Stimulated activated CD8-positive, alpha-beta memory T cell treated with anti-CD3 and anti-CD28 coated beads, Interleukin-15, amount 100 ng/mL, for 4 hours (primary cell): ENCODE measurements at regions not wholly inside any gene's neighbourhood (a gene's known extent, or its start where the extent isn't known, plus 50 kb on each side); places are given as distances from the start of the nearest gene placed in this dataset.

ENCODE experiments used
- DNase-seq, 2 donors: peaks; one replicate each; pipeline ENCODE4 v3.0.0-alpha.2; 2020; ENCODE audit warnings: low read depth in 2 of 2

DNA sequence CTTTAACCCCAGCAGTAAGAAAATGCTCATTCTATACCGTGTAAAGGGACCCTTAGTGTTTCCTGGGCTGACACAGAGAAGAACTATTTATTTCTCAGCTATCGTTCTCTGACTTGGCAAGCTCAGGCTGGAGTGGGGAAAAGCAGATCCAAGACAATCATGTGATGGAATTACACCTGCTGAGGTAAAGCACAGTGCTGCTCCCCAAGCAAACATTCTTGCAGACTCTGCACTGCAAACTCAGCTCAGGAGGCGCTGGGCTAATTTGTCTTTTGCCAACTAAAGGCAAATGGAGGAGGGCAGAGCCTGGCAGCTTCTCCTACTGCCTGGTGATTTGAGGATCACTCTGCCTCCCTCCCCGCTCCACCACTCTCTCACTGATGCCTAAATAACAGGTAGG is 57.8 kb upstream of the FUT8 start:
- DNase-seq: no peak

DNA sequence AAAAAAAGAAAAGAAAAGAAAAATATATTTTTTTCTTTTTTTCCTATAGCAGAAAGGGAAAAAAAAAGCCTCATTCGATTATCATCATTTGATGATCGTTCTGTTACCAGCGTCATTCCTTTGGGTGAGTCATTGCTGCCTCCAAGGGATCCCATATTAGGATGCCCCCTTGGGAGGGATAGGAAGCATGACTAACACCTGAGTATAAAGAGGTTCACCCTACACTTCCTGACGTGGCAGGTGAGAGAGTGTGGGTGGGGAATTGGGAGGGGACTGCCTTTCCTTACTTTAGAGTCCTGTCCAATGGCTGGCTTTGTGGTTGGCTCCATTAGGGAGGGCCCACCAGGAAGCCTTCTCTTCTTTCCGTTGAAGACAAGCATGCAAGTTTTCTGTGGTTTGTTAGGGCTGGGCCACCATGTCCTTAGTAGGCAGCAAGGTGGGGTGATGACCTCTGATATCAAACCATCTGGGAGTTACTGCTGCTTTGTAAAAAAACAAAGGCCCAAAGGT is 56.1 kb upstream of the FUT8 start:
- peak in 1 of 2 donors; percentile 24 for DNase-seq

DNA sequence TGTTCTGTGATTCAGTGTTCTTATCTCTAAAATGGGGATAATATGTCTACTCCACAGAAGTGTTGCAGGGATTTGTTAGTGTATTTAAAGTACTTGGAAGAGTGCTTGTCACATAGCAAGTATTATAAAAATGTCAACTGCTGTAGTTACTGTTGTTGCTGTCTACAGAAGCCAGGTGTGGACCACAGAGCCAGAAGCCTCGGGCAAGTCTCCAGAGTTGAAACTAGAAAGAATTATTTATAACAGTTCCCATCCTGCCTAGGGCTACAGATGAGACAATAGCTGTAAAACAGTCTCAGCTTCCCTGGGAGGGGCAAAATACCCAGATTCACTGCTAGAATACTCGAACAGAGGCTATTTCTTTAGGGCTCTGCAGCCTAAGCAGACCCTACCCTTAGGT is 55.4 kb upstream of the FUT8 start:
- DNase-seq: no peak

DNA sequence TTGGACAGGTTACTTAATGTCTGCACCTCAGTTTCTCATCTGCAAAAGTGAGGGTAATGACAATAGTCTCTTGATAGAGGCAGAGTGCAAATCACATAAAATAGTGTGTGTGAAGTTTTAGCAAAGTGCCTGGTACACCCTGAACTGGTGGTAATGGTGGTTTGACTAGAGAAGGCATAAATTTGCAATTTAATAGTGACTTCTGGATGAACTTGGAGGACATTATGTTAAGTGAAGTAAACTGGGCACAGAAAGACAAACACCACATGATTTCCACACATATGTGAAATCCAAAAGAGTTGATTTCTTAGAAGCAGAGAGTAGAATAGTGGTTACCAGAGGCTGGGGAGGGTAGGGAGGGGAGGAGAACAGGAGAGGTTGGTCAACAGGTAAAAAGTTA is 54.8 kb upstream of the FUT8 start:
- DNase-seq: no peak

DNA sequence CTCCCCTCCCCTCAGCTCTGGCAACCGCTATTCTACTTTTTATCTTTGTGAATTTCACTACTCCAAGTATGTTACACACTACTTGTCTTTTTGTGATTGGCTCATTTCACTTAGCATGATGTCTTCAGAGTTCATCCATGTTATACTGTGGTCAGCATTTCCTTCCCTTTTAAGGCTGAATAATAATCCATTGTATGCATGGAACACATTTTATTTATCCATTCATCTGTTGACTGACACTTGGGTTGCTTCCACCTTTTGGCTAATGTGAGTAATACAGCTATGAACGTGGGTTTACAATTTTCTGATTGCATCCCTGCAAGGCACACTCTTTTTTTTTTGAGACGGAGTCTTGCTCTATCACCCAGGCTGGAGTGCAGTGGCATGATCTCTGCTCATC is 53.0 kb upstream of the FUT8 start:
- no peak for DNase-seq

DNA sequence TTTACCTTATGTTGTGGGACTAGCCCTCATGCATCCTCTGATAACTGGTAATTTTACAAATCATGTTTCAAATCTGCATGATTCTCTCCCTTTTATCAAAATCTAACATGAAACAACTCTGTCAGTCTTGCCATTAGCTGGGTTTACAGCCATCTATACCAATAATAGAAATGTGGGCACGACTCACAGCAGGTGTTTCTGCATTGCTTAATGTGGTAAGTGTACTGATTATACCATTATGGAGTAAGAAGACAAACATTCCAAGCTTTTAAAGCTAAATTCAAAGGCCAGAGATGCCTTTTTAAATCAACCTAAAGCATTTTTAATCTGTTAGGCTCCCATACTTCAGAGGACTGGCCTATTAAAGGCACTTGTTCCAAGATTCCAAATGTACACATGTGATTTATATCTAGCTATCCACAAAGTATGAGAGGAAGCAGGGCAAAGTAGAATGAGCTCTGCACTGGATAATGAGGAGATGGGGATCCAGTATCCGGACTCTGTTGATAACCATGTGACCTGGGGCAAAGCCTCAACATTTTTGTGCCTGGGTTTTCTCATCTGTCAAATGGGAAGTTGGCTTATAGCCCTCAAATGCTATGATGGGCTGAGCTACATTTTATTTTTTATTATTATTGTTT is 52.3 kb upstream of the FUT8 start:
- no peak for DNase-seq

DNA sequence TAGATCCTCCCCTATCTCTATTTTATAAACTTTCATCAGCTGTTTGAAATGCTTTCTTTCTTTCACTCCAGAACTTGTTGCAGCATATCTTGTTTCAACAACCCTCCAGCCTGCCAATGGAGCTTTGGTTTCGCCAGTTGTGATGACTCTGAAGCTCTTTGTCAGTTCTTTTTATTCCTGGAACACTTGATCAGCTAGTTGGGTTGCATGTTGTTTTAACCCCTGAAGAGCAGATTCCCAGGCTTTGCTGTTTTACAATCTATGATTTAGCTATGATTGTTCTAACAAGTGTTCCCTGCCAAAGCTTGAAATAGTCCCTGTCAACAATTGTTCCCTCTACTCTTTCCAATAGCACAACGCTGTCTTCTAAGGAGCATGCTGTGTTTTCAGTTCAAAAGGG is 50.6 kb upstream of the FUT8 start:
- no peak for DNase-seq
